ENCODE measurements at regions not wholly inside any gene's neighbourhood (a gene's known extent, or its start where the extent isn't known, plus 50 kb on each side); places are given as distances from the start of the nearest gene placed in this dataset.

DNA sequence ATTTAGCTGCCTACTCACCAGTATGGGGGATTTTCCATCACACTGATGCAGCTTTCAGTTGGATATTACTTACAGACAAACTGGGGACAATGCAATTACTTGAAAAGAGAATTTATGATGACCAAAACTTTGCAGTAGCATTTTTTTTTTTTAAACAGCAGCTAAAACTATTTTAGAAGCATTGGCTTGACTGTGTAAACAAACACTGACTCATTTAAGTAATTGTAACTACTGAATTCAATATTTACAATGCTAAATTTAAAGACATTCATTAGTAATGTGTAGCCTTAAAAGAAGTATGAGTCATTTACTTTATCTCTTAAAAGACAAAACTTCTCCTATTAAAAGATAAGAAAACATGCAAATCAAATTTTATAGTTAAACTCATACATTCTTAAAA is 295.9 kb upstream of the FERMT1 start:
- Histone ChIP-seq H3K27ac (ENCODE audit: control insufficient read depth, insufficient read depth) (no peak overlapping the region), H2AFZ (ENCODE audit: control insufficient read depth, low read depth, low read length) (no peak overlapping the region), H3K4me2 (ENCODE audit: control insufficient read depth, insufficient read depth) (no peak overlapping the region), H4K20me1 (ENCODE audit: control insufficient read depth, insufficient read depth) (no peaks in the 10 kb centered on the region), H3K9me3 (replicated peaks; ENCODE audit: control insufficient read depth, insufficient read depth, low read length) (no peaks in the 10 kb centered on the region), H3K4me1 (ENCODE audit: control insufficient read depth, insufficient read depth, low read length) (no peaks in the 10 kb centered on the region), H3K27me3 (replicated peaks in 1 of 2; ENCODE audit: control insufficient read depth in 2 of 2, insufficient read depth in 2 of 2, low read length in 1 of 2) (no peaks in the 10 kb centered on the region; a peak in 1 of 4 replicates), H3K36me3 (ENCODE audit: control insufficient read depth in 2 of 2, insufficient read depth in 2 of 2, low read length in 1 of 2) (no peaks in the 10 kb centered on the region), H3K9ac (ENCODE audit: control insufficient read depth, insufficient read depth, low read length) (no peak overlapping the region), H3K4me3 (no peak overlapping the region), H3K79me2 (ENCODE audit: control insufficient read depth, insufficient read depth, low read length) (no peaks in the 10 kb centered on the region)
- ChIA-PET POLR2A (no interaction called here), SMC1A (ENCODE audit: uncharacterized antibody, unreplicated experiment) (interaction anchor here (0.6 to 0.7 kb wide), 3 partner anchors 15 to 871 kb away, joined by 3 to 4 read pairs (median 3); no protein-coding TSS in a partner anchor), RAD21 (ENCODE audit: unreplicated experiment) (no interaction called here), CTCF (no interaction called here)
- DNase-seq (ENCODE audit: low read depth, low spot score): no peak
- FAIRE-seq: no peak
- ATAC-seq: peak; percentile 46
- no TSS peak for BruUV-seq (replicated peaks)
- in situ Hi-C loops (cut with MboI): no loop called here
- intact Hi-C loops (cut with micrococcal nuclease; ENCODE audit: unreplicated experiment): no loop called here
- 0 out of 2 replicates have a peak, but pooled peaks have one; percentile 25 for TF ChIP-seq NFIC (IDR thresholded peaks at IDR 0.05; ENCODE audit: low read depth, low read length)
- TF ChIP-seq NKRF (conservative IDR thresholded peaks at IDR 0.05): no peak
- no peak for TF ChIP-seq TARDBP (IDR thresholded peaks at IDR 0.05; ENCODE audit: borderline replicate concordance)
- no peak for TF ChIP-seq BMI1 (IDR thresholded peaks at IDR 0.05; ENCODE audit: borderline replicate concordance)
- no peak for TF ChIP-seq YY1 (IDR thresholded peaks at IDR 0.05; ENCODE audit: low read depth, low read length)
- TF ChIP-seq, protein P1, sequence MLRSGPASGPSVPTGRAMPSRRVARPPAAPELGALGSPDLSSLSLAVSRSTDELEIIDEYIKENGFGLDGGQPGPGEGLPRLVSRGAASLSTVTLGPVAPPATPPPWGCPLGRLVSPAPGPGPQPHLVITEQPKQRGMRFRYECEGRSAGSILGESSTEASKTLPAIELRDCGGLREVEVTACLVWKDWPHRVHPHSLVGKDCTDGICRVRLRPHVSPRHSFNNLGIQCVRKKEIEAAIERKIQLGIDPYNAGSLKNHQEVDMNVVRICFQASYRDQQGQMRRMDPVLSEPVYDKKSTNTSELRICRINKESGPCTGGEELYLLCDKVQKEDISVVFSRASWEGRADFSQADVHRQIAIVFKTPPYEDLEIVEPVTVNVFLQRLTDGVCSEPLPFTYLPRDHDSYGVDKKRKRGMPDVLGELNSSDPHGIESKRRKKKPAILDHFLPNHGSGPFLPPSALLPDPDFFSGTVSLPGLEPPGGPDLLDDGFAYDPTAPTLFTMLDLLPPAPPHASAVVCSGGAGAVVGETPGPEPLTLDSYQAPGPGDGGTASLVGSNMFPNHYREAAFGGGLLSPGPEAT (IDR thresholded peaks at IDR 0.05; ENCODE audit: low read depth): peak; percentile 25; the same call in 1 of the 2 replicates
- no peak for TF ChIP-seq SMAD1 (IDR thresholded peaks at IDR 0.05; ENCODE audit: low read depth, partially characterized antibody)
- no peak for TF ChIP-seq STAT1 (conservative IDR thresholded peaks at IDR 0.05)
- TF ChIP-seq MTA2 (IDR thresholded peaks at IDR 0.05; ENCODE audit: low read depth): peak; percentile 76
- no peak for TF ChIP-seq DPF2 (IDR thresholded peaks at IDR 0.05)
- TF ChIP-seq HDGF (IDR thresholded peaks at IDR 0.05): no peak
- TF ChIP-seq RCOR1 (conservative IDR thresholded peaks at IDR 0.05; ENCODE audit: low read depth, low read length): no peak
- TF ChIP-seq, protein P2, sequence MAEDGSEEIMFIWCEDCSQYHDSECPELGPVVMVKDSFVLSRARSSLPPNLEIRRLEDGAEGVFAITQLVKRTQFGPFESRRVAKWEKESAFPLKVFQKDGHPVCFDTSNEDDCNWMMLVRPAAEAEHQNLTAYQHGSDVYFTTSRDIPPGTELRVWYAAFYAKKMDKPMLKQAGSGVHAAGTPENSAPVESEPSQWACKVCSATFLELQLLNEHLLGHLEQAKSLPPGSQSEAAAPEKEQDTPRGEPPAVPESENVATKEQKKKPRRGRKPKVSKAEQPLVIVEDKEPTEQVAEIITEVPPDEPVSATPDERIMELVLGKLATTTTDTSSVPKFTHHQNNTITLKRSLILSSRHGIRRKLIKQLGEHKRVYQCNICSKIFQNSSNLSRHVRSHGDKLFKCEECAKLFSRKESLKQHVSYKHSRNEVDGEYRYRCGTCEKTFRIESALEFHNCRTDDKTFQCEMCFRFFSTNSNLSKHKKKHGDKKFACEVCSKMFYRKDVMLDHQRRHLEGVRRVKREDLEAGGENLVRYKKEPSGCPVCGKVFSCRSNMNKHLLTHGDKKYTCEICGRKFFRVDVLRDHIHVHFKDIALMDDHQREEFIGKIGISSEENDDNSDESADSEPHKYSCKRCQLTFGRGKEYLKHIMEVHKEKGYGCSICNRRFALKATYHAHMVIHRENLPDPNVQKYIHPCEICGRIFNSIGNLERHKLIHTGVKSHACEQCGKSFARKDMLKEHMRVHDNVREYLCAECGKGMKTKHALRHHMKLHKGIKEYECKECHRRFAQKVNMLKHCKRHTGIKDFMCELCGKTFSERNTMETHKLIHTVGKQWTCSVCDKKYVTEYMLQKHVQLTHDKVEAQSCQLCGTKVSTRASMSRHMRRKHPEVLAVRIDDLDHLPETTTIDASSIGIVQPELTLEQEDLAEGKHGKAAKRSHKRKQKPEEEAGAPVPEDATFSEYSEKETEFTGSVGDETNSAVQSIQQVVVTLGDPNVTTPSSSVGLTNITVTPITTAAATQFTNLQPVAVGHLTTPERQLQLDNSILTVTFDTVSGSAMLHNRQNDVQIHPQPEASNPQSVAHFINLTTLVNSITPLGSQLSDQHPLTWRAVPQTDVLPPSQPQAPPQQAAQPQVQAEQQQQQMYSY (CRISPR knock-in tag; IDR thresholded peaks at IDR 0.05): no peak
- TF ChIP-seq, protein P3, sequence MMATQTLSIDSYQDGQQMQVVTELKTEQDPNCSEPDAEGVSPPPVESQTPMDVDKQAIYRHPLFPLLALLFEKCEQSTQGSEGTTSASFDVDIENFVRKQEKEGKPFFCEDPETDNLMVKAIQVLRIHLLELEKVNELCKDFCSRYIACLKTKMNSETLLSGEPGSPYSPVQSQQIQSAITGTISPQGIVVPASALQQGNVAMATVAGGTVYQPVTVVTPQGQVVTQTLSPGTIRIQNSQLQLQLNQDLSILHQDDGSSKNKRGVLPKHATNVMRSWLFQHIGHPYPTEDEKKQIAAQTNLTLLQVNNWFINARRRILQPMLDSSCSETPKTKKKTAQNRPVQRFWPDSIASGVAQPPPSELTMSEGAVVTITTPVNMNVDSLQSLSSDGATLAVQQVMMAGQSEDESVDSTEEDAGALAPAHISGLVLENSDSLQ (IDR thresholded peaks at IDR 0.05): no peak
- TF ChIP-seq MEF2B (IDR thresholded peaks at IDR 0.05; ENCODE audit: partially characterized antibody, poor library complexity, severe bottlenecking): peak; percentile 84

Measured in GM12878 (cell line).